Amygdala (tissue), 56 donors: ENCODE measurements at regions not wholly inside any gene's neighbourhood (a gene's known extent, or its start where the extent isn't known, plus 50 kb on each side); places are given as distances from the start of the nearest gene placed in this dataset.

ENCODE experiments used
- DNase-seq, 56 donors: peaks; one replicate each; lab custom pipeline; 2025; lab: John Stamatoyannopoulos, UW

DNA sequence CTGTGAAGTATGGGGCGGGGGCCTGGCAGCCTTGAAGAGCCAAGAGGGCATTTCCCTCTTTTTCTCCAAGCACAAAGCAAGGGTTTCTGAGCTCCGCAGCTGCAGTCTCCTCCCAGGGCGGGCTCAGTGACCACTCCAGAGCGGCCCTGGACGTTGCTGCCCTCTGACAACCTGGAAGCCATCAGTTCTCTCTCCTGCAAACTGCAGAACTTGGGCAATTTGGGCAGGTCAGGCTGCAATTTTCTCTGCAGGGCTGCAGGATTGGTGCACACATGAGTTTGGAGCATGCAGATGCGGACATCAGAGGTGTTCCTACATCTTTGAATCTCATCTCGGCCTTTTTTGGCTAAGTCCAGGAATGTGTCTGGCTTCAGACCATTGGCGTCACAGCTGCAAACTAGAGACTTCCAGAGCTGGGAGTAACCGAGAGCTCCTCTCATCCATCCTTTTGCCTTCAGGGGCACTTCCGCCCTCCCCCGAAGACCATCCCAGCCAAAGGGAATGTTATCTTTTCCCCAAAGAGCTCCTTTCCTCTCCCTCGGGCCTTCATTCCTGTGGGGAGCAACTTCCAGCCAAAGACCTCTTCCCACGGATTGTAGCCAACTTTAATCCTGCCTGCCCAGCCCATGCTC, 139.6 kb upstream of the WNT4 start:
- no peak for DNase-seq

GRCh38 chr1:22283596-22283995, 140.7 kb upstream of the WNT4 start:
- DNase-seq, result no peak

DNA sequence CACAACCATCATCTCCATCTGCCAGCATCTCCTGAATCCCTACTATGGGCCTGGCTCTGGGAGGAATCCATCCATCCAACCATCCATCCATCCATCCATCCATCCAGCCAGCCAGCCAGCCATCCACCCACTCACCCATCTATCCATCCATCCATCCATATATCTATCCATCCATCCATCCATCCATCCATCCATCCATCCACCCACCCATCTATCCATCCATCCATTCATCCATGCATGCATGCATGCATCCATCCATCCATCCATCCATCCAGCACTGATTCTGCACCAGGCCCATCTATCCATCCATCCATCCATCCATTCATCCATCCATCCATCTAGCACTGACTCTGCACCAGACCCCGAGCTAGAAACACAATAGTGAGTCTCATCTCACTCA, 141.3 kb upstream of the WNT4 start:
- DNase-seq, result no peak

- DNase-seq, result no peak
Measured at GRCh38 chr1:22284906-22285548, 142.1 kb upstream of the WNT4 start.

DNA sequence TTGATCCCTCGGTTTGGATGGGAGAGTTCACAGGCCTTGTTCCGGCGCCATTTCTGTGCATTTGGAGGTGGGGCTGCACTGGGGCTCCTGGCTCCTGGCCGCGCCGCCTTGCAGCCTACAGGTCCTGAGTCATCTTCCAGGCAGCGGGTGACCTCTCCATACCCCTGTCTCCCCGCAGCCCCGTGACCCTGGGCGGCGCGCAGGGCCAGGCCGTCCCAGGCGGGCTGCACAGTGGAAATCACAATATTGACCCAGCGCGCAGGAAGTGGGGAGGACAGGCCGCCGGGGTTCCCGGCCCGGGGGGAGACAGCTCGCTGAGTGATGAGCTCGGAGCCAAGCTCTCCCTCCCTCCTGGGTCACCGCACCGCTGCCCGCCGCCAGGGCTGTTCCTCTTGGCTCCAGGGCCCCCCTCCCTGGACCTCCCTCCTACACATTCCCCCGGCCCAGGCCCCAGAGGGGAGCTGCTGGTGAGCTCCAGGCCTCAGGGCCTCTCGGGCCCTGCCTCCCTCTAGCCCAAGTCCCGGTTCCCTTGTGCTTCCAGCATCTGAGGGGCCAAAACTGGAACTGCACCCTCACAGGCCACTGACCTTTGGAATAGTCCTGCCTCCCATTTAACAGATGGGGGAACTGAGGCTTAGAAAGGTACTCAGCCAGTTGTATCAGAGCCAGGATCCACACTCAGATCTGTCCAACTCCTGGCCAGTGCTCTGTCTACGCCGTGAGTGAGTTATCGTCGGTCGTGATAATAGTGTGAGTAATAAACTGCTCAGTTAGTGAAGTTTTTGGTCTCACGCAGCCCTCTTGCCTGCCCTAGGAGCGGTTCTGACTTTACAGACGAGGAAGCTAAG, 142.9 kb upstream of the WNT4 start:
- no peak for DNase-seq

- DNase-seq, result no peak
Measured at GRCh38 chr1:22286491-22286890, 143.6 kb upstream of the WNT4 start.

- DNase-seq, result no peak
Measured at GRCh38 chr1:22287273-22287672, 144.4 kb upstream of the WNT4 start.

GRCh38 chr1:22287946-22288520, 145.1 kb upstream of the WNT4 start:
- DNase-seq, result peak in 4 of 56 donors; percentile 3 to 6 (median 5)

- no peak for DNase-seq
Measured at GRCh38 chr1:22288593-22289241, 145.8 kb upstream of the WNT4 start.

GRCh38 chr1:22289307-22289995, 146.6 kb upstream of the WNT4 start:
- no peak for DNase-seq

DNA sequence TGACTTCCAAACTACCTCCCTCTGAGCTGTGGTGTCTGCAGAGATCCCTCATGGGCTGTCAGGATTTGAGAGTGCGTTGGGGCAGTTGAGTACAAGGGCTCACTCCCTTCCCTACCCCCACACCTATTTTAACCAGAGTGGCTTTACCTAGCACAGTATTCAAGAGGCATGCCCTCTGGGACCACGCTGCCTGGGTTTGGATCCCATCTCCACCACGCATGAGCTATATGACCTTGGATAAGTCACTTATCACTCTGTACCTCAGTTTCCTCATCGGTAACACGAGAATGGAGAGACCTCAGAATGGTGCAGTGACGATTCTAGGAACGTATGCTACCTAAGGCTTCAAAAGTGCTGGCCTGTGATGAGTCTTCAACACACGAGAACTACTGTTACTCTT, 147.3 kb upstream of the WNT4 start:
- DNase-seq, result no peak

DNA sequence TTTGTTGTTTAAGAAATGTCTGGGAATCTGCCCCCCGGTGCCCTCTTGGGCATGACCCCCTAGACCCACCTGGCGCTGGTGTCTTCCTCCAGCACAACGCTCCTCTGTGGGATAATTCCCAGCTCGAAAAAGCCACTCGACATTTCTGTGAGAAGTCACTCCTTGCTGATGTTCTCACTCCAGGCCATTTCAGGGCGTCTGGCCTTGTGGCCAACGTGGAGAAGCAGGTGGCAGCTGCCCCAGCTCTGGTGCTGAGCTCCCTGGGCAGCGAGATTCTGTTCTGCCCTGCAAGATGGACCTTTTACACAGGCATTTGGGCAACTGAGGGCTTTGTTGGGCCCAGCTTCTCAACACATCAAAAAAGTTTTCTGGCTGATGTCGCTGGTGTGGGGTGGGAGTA, 147.7 kb upstream of the WNT4 start:
- DNase-seq, result no peak

DNA sequence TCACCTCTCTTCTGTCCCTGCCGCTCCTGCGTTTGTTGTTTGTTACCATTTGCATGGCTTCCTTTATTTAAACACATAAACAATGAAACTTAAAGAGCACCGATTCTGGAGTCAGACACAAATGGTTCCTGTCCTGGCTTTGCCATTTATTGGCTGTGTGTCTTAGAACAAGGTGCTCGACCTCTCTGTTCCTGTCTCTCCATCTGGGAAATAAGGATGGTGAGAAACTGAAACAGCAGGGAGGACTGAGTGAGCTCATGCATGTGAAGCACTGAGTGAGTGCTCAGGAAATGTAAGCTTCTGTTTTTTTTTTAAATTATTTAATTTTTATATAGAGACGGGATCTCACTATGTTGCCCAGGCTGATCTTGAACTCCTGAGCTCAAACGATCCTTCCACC, 148.2 kb upstream of the WNT4 start:
- no peak for DNase-seq

DNA sequence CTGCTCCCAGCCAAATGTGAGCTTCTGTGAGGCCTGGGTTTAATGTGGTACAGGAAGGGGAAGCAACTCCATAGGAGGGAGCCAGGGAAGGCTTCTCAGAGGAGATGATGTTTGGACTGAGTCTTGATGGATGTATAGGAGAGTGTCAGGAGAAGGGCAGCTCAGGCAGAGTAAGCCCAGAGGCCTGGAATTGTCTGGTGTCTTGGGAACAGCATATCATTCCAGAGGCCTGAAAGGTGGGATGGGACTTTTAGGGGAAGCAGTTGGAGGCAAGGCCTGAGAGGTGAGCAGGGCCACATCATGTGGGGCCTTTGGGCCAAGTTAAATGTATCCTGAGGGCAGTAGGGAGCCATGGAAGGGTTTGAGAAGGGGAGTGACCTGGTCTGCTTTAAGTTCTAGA, 148.6 kb upstream of the WNT4 start:
- DNase-seq, result no peak

GRCh38 chr1:22292011-22292788, 149.3 kb upstream of the WNT4 start:
- DNase-seq, result no peak

GRCh38 chr1:22295396-22295795, 152.5 kb upstream of the WNT4 start:
- no peak for DNase-seq

DNA sequence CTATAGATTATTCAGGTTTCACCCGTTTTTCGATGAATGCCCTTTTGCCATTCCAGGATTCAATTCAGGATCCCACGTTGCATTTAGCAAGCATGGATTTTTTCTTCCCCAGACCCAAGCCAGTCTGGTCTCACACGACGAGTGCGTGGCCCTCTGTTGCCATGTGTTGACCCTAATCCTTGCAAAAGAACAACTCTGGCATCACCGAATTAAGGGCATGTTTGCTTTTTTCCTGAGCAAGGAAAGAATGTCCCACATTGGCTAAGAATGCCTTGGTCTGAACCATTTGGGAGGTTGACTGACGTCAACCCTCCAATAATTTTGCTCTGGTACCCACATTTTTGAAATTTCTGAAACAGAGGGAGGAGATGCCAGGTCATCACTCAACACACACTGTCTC, 153.0 kb upstream of the WNT4 start:
- no peak for DNase-seq

- DNase-seq, result no peak
Measured at GRCh38 chr1:22296701-22297591, 154.0 kb upstream of the WNT4 start.
